Uterus (tissue), 2 donors: ENCODE measurements at regions not wholly inside any gene's neighbourhood (a gene's known extent, or its start where the extent isn't known, plus 50 kb on each side); places are given as distances from the start of the nearest gene placed in this dataset.
"Not testable (repeated sequence)": the region's sequence is repeated elsewhere in the genome, so short reads cannot be mapped to it uniquely, and the experiment has no call there.

Source experiments
- POLR2A ChIP-seq, 2 donors: fragments of 450-650 bp; IDR thresholded peaks; one replicate each; pipeline ENCODE4 v1.6.1; 2016; ENCODE audit warnings: antibody characterized with exemption in 2 of 2, mild to moderate bottlenecking in 1 of 2, moderate library complexity in 1 of 2
- TF ChIP-seq, protein P1 (sequence below), 4 experiments: fragments of 200-600 bp in 2 of 4; fragments of 450-650 bp in 2 of 4; sonication (generic) in 2 of 4; IDR thresholded peaks; one replicate each; pipeline ENCODE4 v1.5.1; 2016 to 2019; ENCODE audit warnings: antibody characterized with exemption in 4 of 4, mild to moderate bottlenecking in 2 of 4, moderate library complexity in 1 of 4

DNA sequence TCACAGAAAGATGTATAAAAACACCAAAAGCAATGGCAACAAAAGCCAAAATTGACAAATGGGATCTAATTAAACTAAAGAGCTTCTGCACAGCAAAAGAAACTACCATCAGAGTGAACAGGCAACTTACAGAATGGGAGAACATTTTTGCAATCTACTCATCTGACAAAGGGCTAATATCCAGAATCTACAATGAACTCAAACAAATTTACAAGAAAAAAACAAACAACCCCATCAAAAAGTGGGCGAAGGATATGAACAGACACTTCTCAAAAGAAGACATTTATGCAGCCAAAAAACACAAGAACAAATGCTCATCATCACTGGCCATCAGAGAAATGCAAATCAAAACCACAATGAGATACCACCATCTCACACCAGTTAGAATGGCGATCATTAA is 674.4 kb downstream of the UQCRFS1 start:
- TF ChIP-seq, protein P1, sequence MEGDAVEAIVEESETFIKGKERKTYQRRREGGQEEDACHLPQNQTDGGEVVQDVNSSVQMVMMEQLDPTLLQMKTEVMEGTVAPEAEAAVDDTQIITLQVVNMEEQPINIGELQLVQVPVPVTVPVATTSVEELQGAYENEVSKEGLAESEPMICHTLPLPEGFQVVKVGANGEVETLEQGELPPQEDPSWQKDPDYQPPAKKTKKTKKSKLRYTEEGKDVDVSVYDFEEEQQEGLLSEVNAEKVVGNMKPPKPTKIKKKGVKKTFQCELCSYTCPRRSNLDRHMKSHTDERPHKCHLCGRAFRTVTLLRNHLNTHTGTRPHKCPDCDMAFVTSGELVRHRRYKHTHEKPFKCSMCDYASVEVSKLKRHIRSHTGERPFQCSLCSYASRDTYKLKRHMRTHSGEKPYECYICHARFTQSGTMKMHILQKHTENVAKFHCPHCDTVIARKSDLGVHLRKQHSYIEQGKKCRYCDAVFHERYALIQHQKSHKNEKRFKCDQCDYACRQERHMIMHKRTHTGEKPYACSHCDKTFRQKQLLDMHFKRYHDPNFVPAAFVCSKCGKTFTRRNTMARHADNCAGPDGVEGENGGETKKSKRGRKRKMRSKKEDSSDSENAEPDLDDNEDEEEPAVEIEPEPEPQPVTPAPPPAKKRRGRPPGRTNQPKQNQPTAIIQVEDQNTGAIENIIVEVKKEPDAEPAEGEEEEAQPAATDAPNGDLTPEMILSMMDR (IDR thresholded peaks at IDR 0.05) = not testable (repeated sequence)
- TF ChIP-seq POLR2A (IDR thresholded peaks at IDR 0.05) = not testable (repeated sequence)
